HG03520 (cell line): ENCODE measurements at regions not wholly inside any gene's neighbourhood (a gene's known extent, or its start where the extent isn't known, plus 50 kb on each side); places are given as distances from the start of the nearest gene placed in this dataset.

Experiments used
- ATAC-seq: cut with Tn5 transposase; IDR thresholded peaks from one replicate; pipeline ENCODE4 v1.9.1; 2021; ENCODE audit warnings: mild to moderate bottlenecking, moderate library complexity; ENCODE audit not compliant: unreplicated experiment

- ATAC-seq, result peak; percentile 56
Measured at GRCh38 chr4:96093563-96093962, 253.7 kb downstream of the PDHA2 start.

DNA sequence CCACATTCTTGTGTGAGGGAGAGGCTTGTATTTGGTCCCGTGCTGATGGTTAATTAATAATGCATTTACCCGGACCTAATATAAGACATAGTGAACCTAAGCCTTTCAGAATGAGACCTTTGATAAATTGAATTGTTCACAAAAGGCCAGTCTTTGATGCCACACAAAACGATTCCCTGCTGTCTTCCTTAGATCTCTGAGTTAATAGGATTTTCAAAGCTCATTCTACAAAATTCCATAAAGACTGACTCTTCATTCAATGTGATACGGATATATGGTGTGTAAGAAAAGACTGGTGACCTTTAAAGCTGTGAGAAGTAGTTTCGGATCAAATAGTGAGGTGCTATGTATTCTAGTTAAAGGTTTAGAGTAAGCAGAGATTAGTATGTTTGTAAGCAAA is 254.3 kb downstream of the PDHA2 start:
- no peak for ATAC-seq

GRCh38 chr4:96097040-96097607 is 257.2 kb downstream of the PDHA2 start:
- no peak for ATAC-seq

- no peak for ATAC-seq
Measured at GRCh38 chr4:96097693-96098092, 257.8 kb downstream of the PDHA2 start.

DNA sequence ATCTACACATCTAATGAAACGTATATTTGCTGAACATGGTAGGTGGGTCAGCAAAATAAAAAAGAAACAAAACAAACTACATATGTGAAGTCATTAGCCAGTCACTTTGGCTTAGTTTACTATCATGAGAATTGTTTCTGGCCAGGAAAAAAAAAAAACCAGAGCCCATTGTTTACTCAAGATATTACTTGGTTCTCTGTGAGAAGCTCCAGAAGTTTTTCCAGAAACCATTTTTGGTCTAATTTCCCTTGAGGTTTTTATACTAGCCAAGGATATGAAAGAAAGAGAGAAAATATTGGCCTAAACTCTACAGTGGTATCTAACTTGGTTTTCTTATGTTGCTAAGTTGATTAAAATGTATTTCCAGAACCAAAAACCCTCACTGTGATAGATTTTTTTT is 259.1 kb downstream of the PDHA2 start:
- ATAC-seq, result no peak

DNA sequence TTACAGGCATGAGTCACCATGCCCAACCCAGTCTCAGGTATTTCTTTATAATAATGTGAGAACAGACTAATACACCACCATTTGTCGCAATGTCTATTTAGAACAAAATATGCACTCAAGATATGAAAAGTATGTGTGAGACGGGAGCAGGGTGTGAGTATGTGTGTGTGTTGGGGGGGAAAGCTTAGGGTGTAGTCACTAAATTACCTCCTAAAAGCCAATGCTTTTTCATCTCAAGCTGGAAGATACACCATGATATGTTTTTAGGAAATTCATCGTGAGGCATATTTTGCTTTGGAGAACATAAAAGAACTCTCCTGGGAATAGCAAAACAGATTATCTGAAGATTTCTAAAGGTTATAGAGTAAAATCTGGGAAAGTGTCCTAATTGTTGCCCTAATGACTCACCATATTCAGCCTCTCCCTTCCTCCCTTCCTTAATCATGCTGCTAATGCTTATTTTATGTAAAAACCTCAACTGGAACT is 262.7 kb downstream of the PDHA2 start:
- ATAC-seq, result no peak

GRCh38 chr4:96103086-96103485 is 263.2 kb downstream of the PDHA2 start:
- ATAC-seq, result no peak

DNA sequence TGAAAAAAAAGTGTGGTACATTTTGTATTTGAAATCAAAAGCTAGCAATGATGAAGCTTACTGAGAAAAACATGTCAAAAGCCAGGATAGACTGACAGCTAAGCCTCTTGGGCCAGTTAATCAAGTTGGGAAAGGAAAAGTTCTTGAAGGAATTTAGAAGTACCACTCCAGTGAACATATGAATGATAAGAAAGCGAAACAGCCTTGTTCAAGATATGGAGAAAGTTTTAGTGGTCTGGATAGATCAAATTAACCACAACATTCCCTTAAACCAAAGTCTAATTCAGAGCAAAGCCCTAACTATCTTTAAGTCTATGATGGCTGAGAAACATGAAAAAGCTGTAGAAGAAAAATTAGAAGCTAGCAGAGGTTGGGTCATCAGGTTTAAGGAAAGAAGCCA is 268.3 kb downstream of the PDHA2 start:
- ATAC-seq, result no peak

DNA sequence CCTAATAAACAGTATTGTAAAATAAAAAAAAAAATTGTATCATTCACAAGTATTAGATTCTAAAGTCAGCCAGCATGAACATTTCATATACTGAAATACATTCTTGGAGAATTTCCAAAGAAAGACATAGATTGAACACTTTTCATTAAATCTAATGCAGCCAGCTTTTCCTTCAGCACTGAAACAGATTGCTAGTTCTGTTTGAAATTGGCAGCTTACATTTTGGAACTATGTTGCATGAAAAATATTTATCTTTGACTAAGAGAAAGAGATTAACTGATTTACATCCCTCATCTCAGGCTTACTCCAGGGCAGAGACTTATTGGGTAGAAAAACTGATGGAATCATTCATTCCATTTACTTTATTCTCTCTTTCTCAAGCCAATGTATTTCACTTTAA is 272.7 kb downstream of the PDHA2 start:
- no peak for ATAC-seq

DNA sequence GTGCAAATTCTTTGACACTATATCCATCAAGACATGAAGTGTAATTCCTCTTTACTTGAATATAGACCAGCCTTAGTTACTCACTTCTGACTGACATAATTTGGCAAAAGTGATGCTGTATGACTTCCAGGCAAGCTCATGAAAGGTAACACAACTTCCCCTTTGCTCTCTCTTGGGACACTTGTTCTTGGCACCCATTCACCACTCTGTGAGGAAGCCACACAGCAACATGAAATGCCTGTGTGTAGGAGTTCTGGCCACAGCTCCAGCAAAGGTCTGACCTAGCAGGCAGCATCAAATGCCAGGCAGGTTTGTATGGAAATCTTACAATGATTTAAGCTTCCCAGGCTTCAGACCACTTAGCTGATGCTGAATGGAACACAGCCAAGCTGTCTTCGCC is 280.3 kb downstream of the PDHA2 start:
- ATAC-seq, result no peak

DNA sequence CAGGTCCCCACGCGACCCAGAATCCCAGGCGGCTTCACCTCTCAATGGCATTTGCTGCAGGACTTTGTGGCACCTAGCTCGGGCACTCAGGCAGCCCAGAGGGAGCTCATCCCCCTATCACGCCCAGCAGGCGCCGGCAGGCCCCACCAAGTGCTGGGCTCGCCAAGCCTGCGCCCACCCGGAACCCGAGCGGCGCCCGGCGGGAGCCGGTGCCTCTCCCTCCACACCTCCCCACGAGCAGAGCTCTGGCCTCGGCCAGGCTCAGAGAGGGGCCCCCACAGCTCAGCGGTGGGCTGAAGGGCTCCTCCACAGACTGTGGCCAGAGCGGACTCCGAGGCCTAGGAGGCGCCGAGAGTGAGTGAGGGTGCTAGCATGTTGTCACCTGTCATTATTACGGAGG is 286.3 kb downstream of the PDHA2 start:
- ATAC-seq, result no peak

DNA sequence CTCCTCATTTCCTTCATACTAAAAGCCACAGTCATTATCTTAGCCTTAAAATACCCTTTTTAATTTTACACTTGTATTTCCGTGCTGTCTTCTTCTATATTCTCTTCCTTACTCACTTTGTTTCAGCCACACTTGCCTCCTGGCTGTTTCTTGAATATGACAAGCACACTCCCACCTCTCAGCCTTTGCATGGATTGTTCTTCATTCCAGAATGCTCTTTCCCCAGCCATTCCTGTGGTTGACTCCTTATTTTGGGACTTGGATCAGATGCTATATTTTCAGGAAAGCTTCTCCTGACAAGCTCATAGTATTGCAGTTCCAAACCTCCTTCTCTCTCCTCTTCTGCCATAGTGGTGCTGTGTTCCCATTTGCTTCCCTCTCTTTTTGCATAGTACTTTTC is 291.3 kb downstream of the PDHA2 start:
- ATAC-seq, result no peak

DNA sequence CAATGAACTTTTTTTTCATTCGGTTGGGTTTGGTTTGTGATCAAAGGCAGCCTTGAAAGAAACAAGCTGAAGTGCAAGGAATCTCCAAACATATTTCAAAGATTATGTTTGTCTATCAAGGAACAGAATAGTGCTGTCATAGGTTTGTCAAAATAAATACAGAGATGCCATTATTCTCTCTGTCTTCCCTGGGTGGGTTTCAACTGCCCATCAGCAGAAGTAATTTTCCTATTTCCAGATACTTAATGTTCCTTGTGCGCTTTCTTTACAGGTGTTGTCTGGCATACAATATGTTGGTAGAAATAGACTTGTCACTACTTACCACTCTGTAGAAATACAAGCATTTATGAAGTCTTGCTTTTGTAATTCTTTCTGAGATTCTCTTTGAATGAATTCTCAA is 294.9 kb downstream of the PDHA2 start:
- ATAC-seq, result no peak

GRCh38 chr4:96136056-96136455 is 296.2 kb downstream of the PDHA2 start:
- no peak for ATAC-seq

- ATAC-seq, result no peak
Measured at GRCh38 chr4:96139251-96139929, 299.5 kb downstream of the PDHA2 start.

- ATAC-seq, result no peak
Measured at GRCh38 chr4:96145601-96146000, 305.7 kb downstream of the PDHA2 start.

GRCh38 chr4:96146686-96147085 is 306.8 kb downstream of the PDHA2 start:
- no peak for ATAC-seq

GRCh38 chr4:96149894-96150293 is 310.0 kb downstream of the PDHA2 start:
- ATAC-seq, result no peak

- no peak for ATAC-seq
Measured at GRCh38 chr4:96150466-96150865, 310.6 kb downstream of the PDHA2 start.

GRCh38 chr4:96152824-96153223 is 312.9 kb downstream of the PDHA2 start:
- no peak for ATAC-seq

DNA sequence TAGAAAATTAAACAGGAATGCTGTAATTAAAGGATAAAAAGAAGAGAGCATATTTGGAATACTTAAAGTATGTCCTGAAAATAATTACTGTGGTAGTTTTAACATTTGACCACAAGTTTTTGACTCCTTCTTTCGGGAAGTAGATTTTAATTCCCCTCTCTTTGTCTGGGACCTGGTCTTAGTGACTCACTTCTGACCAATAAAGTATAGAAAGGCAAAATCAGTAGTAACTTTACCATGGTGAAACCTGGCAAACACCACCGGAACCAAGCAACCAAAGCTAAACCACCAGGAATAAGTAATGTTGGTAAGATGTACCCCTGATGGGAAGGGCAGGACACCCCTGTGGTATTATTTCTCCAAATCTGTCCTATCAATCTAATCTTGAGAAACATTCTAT is 314.8 kb downstream of the PDHA2 start:
- ATAC-seq, result no peak

DNA sequence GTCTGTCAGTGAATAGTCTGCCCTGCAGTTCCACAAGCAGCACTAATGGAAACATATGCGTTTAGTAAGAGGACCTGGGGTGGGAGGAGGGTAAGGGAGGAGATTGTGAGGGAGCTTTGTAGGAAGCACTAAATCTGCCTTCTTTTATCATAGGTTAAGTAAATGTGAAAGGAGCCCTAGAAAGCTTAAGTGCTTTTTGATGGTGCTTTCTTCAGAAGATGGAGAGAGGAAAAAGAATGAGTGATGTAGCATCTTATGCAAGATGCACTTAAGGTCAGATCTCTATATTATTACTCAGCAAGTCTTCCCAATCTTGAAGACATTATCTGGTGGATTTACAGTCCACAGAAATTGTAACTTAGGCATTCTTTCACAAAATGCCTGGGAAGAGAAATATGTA is 322.7 kb downstream of the PDHA2 start:
- ATAC-seq, result no peak

DNA sequence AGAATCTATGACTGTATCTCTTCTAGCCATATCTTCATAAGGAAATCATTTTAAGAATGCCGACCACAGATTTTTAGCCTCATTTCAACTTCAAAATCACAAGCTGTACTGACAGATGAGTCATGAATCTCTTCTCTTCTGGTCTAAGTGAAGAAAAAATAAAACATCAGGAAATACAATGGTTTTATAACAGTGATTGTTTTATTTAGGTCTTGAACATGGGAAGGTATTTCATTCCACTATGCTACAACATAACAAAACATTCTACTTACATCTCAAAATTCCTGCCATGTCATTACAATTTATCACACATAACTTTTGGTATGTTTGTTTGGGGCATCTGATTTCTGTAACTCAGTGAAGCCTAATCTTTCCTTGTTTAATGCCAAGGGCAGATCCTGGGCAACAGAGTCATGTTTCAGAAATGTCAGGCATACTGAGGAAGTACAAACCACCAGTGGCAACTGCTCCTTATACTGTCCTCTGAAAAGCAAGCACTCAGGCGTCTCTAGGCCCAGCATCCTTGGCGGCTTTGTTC is 325.0 kb downstream of the PDHA2 start:
- no peak for ATAC-seq
